Upper lobe of left lung (tissue), 4 donors: ENCODE measurements at regions not wholly inside any gene's neighbourhood (a gene's known extent, or its start where the extent isn't known, plus 50 kb on each side); places are given as distances from the start of the nearest gene placed in this dataset.

Experiments used
- CTCF ChIP-seq, 6 experiments: fragments of 450-650 bp in 4 of 6; fragments of 200-600 bp in 2 of 6; sonication (generic) in 2 of 6; IDR thresholded peaks; one replicate each; pipeline ENCODE4 v1.5.1; 2016 to 2019; ENCODE audit warnings: antibody characterized with exemption in 6 of 6
- EP300 ChIP-seq, 4 donors: sonication (generic); formaldehyde crosslinking; IDR thresholded peaks; one replicate each; pipeline ENCODE4 v1.5.1; 2017; ENCODE audit warnings: antibody characterized with exemption in 4 of 4, control low read depth in 2 of 4
- POLR2A ChIP-seq, 4 donors: fragments of 450-650 bp; IDR thresholded peaks; one replicate each; pipeline ENCODE4 v1.5.1; 2016 to 2017; ENCODE audit warnings: antibody characterized with exemption in 4 of 4, mild to moderate bottlenecking in 2 of 4
- POLR2AphosphoS5 ChIP-seq, 2 donors: sonication (generic); formaldehyde crosslinking; IDR thresholded peaks; one replicate each; pipeline ENCODE4 v1.5.1; 2017; ENCODE audit warnings: antibody characterized with exemption in 2 of 2

GRCh38 chr7:52708846-52709245, 326.6 kb upstream of the POM121L12 start:
- no peak for TF ChIP-seq CTCF (IDR thresholded peaks at IDR 0.05)
- TF ChIP-seq POLR2A (IDR thresholded peaks at IDR 0.05): no peak
- no peak for TF ChIP-seq POLR2AphosphoS5 (IDR thresholded peaks at IDR 0.05)
- TF ChIP-seq EP300 (IDR thresholded peaks at IDR 0.05): no peak
